NCI-H1105 treated with DMSO at 0.1 percent for 48 hours (cell line): ENCODE measurements at regions not wholly inside any gene's neighbourhood (a gene's known extent, or its start where the extent isn't known, plus 50 kb on each side); places are given as distances from the start of the nearest gene placed in this dataset.

Experiments used
- DNase-seq: peaks from one replicate; lab custom pipeline; 2025; lab: John Stamatoyannopoulos, UW

DNA sequence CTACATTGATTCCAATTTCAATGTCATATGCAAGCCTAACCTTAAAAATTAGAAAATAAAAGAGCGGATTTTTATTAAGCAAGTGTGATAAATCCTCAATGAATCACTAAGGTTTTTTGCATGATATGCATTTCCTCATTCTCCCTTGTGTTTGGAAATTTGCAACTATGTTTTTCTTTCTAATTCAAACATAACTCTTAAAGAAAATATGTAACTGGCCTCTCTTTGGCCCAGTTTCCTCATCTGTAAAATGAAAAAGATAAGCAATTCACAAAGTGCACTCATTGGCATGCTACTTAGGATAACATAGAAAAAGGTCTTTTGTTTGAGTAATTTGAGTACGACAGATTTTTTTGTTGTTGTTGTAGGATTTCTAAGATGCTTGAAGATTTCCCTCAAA is 295.5 kb downstream of the CDH11 start:
- no peak for DNase-seq

DNA sequence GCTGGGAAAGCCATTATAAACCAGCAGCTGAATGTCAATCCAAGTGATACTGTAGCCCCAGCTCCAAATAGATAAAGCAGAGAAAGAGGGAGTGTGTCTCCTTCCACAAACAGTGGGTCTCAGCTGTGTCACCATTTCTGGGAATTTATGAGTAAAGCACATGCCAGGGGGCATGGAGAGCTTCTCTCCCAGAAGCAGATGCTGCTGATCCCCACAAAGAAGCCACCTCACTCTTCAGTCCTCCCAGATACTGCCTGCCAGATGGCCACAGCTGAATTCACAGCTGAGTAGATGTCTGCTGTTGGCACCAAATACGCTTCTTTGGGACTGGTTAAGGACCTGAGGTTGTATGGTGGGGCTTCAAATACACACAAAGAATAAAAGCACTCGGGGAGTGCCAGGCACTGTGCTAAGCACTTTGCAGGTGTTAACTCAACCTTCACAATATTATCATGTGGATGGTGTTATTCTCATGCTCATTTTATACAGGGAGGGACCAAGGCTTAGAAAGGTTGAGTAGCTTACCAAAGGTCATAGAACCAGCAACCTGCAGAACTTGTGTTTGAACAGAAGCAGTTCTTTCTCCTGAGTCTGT is 298.3 kb downstream of the CDH11 start:
- no peak for DNase-seq

DNA sequence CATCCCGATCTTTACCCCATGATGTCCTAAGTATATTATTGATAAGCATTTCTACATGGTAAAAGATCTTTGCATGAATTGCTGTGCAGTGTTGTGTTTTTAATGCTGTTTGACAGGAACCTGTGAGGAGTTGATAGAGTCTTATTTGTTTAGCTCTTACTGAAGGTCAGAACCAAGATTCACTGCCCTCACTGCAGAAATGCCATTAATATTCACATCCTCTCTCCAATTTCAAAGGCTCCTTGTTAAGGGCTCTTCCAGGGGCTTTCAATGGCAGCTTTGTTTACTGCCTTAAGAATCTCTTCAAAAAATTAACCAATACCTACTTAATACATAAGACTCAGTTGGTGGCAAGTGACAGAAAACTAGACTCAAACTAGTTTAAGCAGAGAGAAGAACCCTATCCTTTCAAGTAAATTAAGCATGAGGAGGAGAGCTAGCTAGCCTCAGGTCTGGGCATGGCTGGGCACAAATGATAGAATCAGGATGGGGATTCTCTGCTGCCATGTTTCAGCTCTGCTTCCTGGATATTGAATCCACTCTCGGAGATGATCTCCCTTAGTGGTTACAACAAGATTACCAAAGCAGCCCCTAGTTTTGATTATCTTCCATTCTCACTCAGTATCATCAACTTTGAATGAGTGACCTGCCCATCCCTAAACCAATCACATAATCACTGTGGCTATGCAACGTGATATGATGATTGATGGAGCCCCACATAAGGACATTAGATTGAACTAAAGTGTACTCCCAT is 311.8 kb downstream of the CDH11 start:
- DNase-seq, result no peak

DNA sequence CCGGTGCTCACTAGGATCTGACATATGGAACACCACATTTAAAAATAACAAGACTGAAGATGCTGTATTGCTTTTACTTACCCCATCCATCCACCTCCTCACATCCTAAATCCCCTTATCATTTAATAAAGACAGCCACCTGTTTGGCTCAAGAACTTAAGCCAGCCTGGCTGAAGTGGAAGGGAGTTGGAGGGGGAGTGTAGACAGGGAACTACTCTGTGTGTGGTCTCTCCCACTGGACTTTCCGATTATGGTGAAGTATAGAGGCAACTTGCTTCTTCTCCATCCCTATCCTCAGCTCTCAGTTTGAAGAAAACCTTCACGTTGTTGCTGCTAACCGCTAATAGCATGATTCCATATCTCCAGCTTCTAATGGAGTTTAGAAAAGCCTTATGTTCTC is 313.4 kb downstream of the CDH11 start:
- DNase-seq, result no peak

DNA sequence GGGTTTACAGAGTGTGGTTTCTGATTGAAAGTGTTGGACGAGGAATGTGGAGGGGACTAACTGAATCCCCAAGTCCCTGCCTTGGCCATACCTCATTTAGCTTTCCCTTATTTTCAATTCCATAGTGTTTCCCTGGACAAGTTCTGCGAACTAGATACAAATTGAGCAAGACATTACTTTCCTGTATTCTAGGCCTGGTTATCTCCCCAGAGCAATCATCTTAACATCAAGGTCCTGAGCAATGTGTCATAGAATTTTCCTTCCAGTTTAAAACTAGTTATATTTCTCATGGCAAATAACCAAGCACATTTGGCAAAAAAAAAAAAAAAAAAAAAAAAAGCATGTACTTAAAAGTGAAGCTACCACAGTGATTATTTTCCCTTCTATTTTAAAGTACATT is 330.1 kb downstream of the CDH11 start:
- no peak for DNase-seq

DNA sequence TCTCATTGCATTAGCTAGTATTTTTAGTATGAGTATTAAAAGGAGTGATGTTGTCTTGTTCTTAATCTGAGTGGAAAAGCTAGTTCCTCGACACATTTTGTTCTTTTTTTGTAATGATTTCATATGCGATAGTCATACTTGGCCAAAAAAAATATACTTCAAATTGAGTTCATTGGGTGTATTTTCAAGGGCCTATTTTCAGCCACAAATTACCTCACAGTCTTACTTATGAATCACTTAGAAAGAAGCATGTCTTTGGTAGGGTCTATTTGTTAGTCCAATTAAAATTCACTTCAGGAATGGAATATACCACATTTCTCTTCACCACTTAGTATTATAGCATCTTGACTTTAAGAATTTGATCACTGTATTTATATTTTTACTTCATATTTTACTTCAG is 337.2 kb downstream of the CDH11 start:
- no peak for DNase-seq

DNA sequence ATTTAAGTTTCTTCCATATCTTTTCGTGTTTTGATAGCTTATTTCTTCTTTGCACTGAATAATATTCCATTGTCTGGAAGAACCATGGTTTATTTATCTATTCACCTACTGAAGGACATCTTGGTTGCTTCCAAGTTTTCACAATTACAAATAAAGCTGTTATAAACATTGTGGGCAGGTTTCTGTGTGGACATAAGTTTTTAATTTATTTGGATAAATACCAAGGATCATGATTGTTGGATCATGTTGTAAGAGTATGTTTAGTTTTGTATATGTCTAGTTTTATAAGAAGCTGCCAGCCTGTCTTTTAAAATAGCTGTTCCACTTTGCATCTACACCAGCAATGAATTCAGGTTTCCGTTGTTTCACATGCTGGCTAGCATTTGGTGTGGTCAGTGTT is 339.4 kb downstream of the CDH11 start:
- no peak for DNase-seq

DNA sequence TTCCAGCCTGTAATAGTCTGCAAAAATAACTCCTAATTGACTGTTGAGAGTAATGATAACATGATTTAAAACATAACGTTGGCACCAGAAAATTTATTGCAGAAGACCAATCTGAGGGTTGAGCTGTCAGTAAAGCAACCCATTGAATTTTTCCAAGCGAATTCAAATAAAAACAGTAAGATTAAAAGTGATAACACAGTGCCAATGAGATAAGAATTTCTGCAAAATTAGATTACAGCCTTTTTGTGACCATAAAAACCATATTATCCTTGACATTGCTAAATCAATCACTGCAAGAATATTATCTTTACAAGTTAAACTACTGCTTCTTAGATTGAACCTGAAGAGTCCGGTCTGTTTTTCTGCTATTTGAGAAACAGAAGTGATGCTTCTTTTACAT is 341.4 kb downstream of the CDH11 start:
- no peak for DNase-seq

DNA sequence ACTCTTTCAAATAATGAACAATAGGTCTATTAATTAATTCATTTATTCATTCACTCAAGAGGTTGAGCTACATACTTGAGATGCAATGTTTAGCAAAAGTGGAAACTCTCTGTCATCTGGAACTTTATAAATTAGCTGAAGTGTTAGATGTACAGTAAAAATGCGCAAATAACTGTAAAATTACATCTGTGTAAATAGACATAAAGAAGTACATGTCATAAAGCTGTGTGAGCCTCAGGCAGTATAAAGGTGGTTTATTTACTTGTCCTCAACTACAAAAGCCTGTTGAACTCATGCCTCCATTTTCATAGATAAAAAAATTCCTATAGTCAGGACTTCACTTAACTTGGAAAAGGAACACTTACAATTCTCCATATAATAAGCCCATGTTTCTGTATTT is 343.1 kb downstream of the CDH11 start:
- no peak for DNase-seq

DNA sequence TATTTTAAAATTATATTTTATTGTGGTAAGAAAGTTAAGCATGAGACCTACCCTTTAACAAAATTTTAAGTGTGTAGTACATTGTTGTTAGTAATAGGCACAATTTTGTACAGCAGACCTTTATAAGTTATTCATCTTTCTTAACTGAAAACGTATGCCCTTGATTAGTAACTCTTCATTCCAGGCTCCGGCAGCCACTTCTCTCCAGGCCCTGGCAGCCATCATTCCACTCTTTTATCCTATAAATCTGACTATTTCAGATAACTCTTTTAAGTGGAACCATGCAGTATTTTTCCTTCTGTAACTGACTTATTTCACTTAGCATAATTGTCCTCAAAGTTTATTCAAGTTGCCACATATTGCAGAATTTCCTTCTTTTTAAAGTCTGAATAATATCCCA is 348.2 kb downstream of the CDH11 start:
- no peak for DNase-seq

DNA sequence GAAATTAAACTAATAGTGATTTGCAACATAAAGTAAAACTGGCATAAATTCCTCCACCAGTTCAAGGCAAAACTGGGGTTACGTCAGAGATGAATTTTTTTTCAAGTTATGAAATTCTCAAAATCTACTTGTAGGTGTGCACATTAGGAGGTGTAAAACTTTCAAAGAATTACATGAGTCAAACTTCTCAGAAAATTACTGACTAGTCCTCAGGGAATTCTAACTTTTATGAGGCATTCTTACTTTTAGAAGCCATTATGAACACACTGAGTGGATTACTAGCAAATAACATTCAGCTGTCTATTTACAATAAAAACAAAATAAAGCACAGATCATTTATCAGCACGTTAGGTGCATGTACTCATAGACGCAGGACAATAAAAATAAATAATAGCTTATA is 348.7 kb downstream of the CDH11 start:
- DNase-seq, result no peak

DNA sequence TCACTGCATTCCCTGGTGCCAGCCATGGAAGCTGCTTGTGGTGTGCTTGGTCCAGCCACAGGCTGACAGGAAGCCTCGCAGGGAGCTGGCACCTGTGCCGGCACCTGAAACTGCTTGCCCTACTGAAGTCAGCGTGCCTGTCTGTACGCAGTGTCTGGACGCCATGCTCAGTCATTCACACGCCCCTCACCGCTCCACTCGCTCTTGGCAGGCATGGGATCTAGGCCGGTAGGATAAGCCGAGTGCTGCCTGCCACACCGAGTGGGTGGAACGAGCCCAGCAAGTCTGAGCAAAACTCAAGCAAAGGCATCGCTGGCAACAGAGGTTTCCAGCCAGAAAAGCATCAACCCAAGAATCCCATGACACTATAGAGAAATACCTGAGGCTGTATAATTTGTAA is 350.6 kb downstream of the CDH11 start:
- DNase-seq, result no peak

DNA sequence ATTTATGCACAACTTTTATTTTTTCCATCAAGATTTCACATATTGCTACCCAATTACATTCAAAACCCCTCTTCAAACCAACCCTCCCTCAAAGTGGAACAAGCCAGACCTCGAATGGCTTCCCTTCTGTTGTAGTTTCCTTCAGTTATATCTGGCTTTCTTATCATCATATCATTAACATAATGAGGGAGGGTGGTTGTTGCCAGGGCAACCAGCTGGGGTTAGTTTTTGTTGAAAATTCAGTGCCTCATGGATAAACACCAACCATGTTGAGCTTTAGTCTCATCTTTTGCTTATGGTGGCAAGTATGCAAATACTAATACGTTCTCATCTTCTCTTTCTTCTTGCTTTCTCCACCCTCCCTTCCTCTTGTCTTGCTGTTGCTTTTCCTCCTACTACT is 359.7 kb downstream of the CDH11 start:
- DNase-seq, result no peak

DNA sequence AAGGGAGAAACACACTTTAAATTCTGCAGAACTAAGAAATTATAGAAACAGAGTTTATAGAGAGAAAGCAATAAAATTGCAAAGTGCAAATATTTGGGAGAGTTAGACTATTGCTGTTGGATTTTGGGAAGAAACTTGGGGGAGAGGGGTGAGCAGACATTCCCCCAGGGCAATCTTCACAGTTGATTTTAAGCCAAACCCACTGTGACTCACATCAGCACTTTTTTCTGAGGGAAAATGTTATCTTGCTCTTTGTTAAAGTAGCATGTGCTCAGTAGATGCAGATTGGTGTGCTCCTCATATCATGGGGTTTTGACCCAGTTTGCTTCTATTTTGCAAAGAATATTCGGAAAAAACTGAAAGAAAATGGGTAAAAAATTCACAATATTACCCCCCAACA is 367.6 kb downstream of the CDH11 start:
- DNase-seq, result no peak

DNA sequence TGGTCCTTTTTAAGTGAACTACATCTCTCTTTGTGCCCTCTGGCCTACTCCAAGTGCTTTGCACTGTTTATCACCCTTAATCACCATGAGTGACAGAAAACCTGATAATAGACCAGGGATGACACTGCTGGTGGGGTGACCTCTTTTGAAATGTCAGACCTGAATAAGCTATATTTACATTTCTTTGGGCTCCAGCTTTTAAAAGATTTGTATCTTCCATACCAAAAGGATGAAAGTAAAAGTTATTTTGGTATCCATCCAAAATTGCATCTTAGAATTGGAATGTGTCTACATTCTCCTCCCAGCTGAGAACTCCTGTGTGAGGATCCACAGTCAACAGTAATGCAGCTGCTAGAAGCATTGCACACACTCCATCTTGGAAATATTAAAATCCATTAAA is 370.0 kb downstream of the CDH11 start:
- no peak for DNase-seq

DNA sequence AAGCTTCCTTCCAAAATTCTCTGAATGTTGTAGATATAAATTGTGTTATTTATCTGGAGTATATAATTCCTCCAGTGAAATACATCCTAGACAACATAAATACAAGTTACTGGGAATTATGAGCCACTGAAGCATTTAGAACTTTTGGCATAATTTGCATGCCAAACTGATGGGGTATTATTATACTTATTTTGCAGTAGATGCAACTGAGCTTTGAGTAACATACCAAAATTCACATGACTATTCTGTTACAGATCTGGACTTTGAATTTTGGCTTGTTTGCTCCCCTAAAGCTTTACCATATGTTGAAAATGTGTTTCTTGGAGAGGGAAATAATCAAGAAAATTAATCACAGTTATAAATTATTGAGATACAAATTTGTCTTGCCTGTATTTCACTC is 372.5 kb downstream of the CDH11 start:
- DNase-seq, result no peak

DNA sequence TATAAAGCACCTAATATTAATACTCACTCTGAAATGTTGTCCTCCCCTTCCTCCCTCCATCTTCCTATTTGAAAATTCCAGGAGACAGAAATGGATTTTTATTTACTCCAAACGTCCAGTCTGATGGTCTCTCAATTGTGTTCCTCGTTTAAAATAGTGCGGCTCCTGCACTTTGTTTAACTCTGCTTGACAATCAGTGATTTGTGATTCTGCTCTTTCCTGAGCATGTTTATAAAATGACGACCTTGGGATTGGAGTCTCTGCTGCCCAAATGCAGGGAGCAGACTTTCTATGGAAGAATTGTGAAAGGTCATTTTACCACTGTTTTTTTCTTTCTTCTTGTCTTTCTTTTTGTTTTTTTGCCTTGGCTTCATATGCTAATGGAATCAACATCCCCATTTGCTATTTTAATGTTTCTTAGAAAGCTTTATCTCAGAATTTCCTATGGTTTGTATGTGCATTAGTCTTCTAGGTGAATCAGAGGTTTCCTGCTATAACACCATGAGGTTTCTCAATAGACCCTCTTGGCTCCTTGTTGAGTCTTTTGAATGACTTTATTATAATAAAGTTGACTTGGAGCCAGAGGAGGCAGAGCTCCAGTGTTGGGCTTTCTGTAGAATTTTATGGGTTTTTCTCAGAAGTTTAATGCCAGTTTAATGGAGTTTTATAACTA is 376.5 kb downstream of the CDH11 start:
- no peak for DNase-seq

DNA sequence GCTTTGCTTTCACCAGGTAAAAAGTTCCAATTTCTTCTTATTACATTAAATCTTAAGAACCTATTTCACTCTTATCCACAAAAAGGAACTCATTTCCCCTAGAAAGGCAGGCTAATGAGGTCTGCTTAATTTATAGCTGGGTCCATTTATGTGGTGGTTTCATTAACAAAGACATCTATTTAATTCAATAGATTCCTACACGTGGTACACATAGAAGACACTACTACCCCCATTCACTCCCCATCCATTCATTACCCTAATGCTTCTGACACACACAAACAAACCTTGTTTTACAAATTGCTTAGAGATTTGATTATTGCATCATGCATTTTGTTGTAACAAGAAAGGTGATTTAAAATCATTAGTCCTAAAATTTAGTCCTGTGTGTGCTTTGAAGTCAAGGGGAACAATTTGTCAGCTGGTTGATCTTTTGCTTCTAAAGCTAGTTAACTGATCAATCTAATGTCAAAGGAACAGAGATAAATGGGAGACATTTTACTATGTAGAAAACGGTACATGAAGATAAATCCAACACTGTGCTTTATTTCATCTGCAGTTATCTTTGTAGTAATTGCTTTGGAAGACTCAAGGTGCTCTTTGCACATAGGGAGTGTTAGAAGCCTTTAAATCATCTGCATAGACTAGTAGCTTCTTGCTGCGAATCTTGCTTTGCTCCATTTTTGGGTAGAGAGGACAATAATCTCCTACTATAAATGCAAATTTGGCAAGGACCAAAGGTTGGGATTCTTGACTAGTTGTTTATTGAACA is 379.2 kb downstream of the CDH11 start:
- DNase-seq, result no peak

DNA sequence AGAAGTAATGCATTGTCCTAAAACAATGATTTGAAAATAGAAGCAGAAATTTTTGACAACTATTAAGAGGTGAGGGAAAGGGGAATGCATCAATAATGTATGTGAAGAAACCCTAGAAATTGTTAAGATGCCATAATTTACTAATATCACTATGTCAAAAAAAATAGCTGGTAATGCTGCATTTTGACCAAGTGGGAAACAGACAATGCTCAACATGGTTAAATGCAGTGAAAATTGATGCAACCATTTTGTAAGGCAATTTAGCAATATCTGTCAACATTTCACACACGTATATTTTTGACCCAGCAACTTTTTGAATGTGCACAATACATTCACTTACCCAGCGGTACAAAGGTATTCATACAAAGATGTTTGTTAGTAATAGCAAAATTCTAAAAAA is 381.6 kb downstream of the CDH11 start:
- no peak for DNase-seq

DNA sequence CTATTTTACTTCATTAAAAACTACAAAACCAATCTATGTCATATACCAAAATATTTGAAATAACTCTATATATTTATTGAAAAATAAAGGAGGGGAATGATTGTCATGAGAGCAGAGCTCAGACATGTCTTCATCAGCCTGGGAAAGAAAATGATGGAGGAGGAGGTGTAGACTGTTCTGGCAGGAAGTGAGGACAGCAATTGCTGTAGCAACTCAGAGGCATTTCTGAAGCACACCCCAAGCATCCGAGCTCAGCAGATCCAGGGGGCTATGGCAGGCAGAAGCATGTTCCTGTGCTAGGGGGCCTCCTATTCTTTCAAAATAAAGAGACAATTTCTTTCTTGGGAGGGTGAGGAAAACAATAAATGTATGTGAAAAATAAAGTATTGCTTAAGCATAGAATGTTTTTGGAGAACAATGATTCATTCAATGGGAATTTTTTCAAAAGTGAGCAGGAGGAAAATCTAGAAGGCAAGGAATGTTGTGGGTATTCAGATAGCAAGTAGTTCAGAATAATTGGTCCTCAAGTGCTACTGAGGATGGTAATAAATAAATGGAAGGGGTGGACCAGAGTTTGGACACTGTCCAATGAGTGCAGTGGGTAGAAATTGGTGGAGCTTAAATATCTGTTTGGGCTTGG is 383.4 kb downstream of the CDH11 start:
- no peak for DNase-seq

DNA sequence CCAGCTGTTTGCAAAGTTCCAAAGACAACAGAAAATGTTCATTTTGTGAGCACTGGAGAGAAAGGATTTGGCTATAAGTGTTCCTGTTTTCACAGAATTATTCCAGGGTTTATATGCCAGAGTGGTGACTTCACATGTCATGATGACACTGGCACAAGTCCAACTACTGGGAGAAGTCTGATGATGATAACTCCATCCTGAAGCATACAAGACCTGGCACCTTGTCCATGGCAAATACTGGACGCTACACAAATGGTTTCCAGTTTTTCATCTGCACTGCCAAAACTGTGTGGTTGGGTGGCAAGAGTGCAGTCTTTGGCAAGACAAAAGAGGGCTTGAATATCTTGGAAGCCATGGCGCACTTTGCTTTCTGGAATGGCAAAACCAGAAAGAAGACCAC is 385.0 kb downstream of the CDH11 start:
- DNase-seq, result no peak

DNA sequence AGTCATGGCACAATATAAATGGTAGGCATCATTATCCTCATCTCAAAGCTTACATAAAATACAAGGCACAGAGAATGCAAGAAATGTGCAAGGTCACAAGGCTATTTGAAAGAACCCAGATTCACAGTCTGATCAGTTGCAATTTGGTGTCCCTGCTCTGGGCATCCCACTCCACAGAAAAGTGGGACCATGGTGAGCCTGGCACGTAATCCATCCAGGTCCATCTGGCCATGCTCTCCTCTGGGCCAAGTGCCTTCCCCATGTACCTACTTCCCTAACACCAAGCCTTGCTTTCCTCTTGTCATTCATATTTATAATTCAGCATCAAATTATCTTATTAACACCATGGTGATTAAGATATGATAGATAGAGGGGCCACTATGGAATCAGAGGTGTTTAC is 390.0 kb downstream of the CDH11 start:
- no peak for DNase-seq
